Neural progenitor cell (in vitro differentiated cells): ENCODE measurements at regions not wholly inside any gene's neighbourhood (a gene's known extent, or its start where the extent isn't known, plus 50 kb on each side); places are given as distances from the start of the nearest gene placed in this dataset.

Source experiments
- DNase-seq: peaks from one replicate; pipeline ENCODE4 v3.0.0-alpha.2; 2016; ENCODE audit warnings: low spot score
- H2AFZ ChIP-seq: fragments of 200-600 bp; sonication (generic); replicated peaks from 2 replicates; pipeline ENCODE4 v1.6.1; 2016; ENCODE audit warnings: antibody characterized with exemption
- H3F3A ChIP-seq: fragments of 200-600 bp; sonication (generic); 2 replicates; pipeline ENCODE4 v1.6.1; 2016; ENCODE audit warnings: antibody characterized with exemption, low read depth
- H3K27ac ChIP-seq: fragments of 200-600 bp; sonication (generic); 2 replicates; pipeline ENCODE4 v1.5.1; 2016; ENCODE audit warnings: mild to moderate bottlenecking
- H3K27me3 ChIP-seq: fragments of 200-600 bp; sonication (generic); 2 replicates; pipeline ENCODE4 v1.6.1; 2016; ENCODE audit warnings: mild to moderate bottlenecking, moderate library complexity
- H3K36me3 ChIP-seq: fragments of 200-600 bp; sonication (generic); 2 replicates; pipeline ENCODE4 v1.5.1; 2016
- H3K4me1 ChIP-seq: fragments of 200-600 bp; sonication (generic); 2 replicates; pipeline ENCODE4 v1.6.1; 2016; ENCODE audit warnings: mixed run types
- H3K4me2 ChIP-seq: fragments of 200-600 bp; sonication (generic); 2 replicates; pipeline ENCODE4 v1.6.1; 2016
- H3K4me3 ChIP-seq: fragments of 200-600 bp; sonication (generic); 2 replicates; pipeline ENCODE4 v1.5.1; 2016
- H3K79me2 ChIP-seq: fragments of 200-600 bp; sonication (generic); 2 replicates; pipeline ENCODE4 v1.6.1; 2016; ENCODE audit warnings: low read depth
- H3K9ac ChIP-seq: fragments of 200-600 bp; sonication (generic); 2 replicates; pipeline ENCODE4 v1.6.1; 2016
- H3K9me3 ChIP-seq: fragments of 200-600 bp; sonication (generic); 2 replicates; pipeline ENCODE4 v1.5.1; 2016; ENCODE audit warnings: low read depth
- H4K20me1 ChIP-seq: fragments of 200-600 bp; sonication (generic); 2 replicates; pipeline ENCODE4 v1.6.1; 2016; ENCODE audit warnings: low read depth
- H3K27ac Mint-ChIP-seq: 3 replicates; pipeline ENCODE4 v1.8.0; 2021; ENCODE audit warnings: mixed read lengths
- H3K27me3 Mint-ChIP-seq: 2 replicates; pipeline ENCODE4 v1.8.0; 2022; ENCODE audit warnings: low read depth, mild to moderate bottlenecking, inconsistent platforms, moderate library complexity, mixed read lengths; ENCODE audit not compliant: insufficient read depth
- H3K36me3 Mint-ChIP-seq: 3 replicates; pipeline ENCODE4 v1.8.0; 2021; ENCODE audit warnings: mixed read lengths
- H3K4me1 Mint-ChIP-seq: 3 replicates; pipeline ENCODE4 v1.8.0; 2021; ENCODE audit warnings: mixed read lengths
- H3K4me3 Mint-ChIP-seq: 3 replicates; pipeline ENCODE4 v1.8.0; 2021; ENCODE audit warnings: mild to moderate bottlenecking, moderate library complexity, mixed read lengths
- H3K9me3 Mint-ChIP-seq: 3 replicates; pipeline ENCODE4 v1.8.0; 2020; ENCODE audit warnings: mixed read lengths
- CTCF ChIP-seq: fragments of 200-600 bp; sonication (generic); IDR thresholded peaks from 2 replicates; pipeline ENCODE4 v1.5.1; 2017; ENCODE audit warnings: antibody characterized with exemption, mild to moderate bottlenecking
- EZH2 ChIP-seq: fragments of 200-600 bp; sonication (generic); IDR thresholded peaks from 2 replicates; pipeline ENCODE4 v1.6.1; 2017; ENCODE audit warnings: antibody characterized with exemption, mild to moderate bottlenecking, moderate library complexity
- EZH2phosphoT487 ChIP-seq: fragments of 200-600 bp; sonication (generic); IDR thresholded peaks from 2 replicates; pipeline ENCODE4 v1.6.1; 2017; ENCODE audit warnings: antibody characterized with exemption

GRCh38 chr7:130919316-130920103 is 185.5 kb upstream of the KLF14 start:
- TF ChIP-seq EZH2phosphoT487 (no peak), EZH2 (no peak), CTCF (no peak)
- Mint-ChIP-seq H3K27ac (peak overlapping the region; percentile 31), H3K9me3 (no peaks in the 10 kb centered on the region), H3K27me3 (peaks cover 13% of the 10 kb centered on the region), H3K4me3 (no peak overlapping the region), H3K4me1 (peaks cover 39% of the 10 kb centered on the region), H3K36me3 (no peaks in the 10 kb centered on the region)
- H3K27ac ChIP-seq: no peak overlapping the region
- H3K36me3 ChIP-seq: no peaks in the 10 kb centered on the region
- H3K9ac ChIP-seq: no peak overlapping the region
- no peaks in the 10 kb centered on the region for H3K9me3 ChIP-seq
- no peak for DNase-seq
- no peaks in the 10 kb centered on the region for H3K79me2 ChIP-seq
- no peak overlapping the region for H3K4me2 ChIP-seq
- peaks cover 21% of the 10 kb centered on the region for H3F3A ChIP-seq
- H4K20me1 ChIP-seq: no peaks in the 10 kb centered on the region
- H3K27me3 ChIP-seq: peaks cover 9% of the 10 kb centered on the region
- H3K4me1 ChIP-seq: peaks cover 28% of the 10 kb centered on the region
- H3K4me3 ChIP-seq: no peak overlapping the region
- no peak overlapping the region for H2AFZ ChIP-seq

GRCh38 chr7:130920122-130920521 is 186.1 kb upstream of the KLF14 start:
- no peak overlapping the region for H3K4me3 ChIP-seq
- Mint-ChIP-seq H3K27ac (peak overlapping the region; percentile 5), H3K9me3 (no peaks in the 10 kb centered on the region), H3K4me3 (no peak overlapping the region), H3K4me1 (peaks cover 40% of the 10 kb centered on the region), H3K27me3 (peaks cover 13% of the 10 kb centered on the region), H3K36me3 (no peaks in the 10 kb centered on the region)
- no peak for DNase-seq
- H3K79me2 ChIP-seq: no peaks in the 10 kb centered on the region
- H3K27ac ChIP-seq: no peak overlapping the region
- H4K20me1 ChIP-seq: no peaks in the 10 kb centered on the region
- H3K4me2 ChIP-seq: no peak overlapping the region
- H3K36me3 ChIP-seq: no peaks in the 10 kb centered on the region
- peaks cover 21% of the 10 kb centered on the region for H3F3A ChIP-seq
- H3K4me1 ChIP-seq: peaks cover 28% of the 10 kb centered on the region
- H3K27me3 ChIP-seq: peaks cover 3% of the 10 kb centered on the region
- no peak overlapping the region for H2AFZ ChIP-seq
- no peak overlapping the region for H3K9ac ChIP-seq
- TF ChIP-seq EZH2phosphoT487 (no peak), CTCF (no peak), EZH2 (no peak)
- H3K9me3 ChIP-seq: no peaks in the 10 kb centered on the region

GRCh38 chr7:130921391-130922180 is 187.6 kb upstream of the KLF14 start:
- H3K9me3 Mint-ChIP-seq: no peaks in the 10 kb centered on the region
- no peaks in the 10 kb centered on the region for H3K9me3 ChIP-seq
- H3K4me1 ChIP-seq: peaks cover 28% of the 10 kb centered on the region
- H4K20me1 ChIP-seq: no peaks in the 10 kb centered on the region
- H3K4me3 Mint-ChIP-seq: peak overlapping the region; percentile 28
- peak overlapping the region; percentile 88 for H3K27ac ChIP-seq
- H3K36me3 ChIP-seq: no peaks in the 10 kb centered on the region
- H3K27me3 Mint-ChIP-seq: peaks cover 8% of the 10 kb centered on the region
- H3K36me3 Mint-ChIP-seq: no peaks in the 10 kb centered on the region
- peak overlapping the region; percentile 60 for H3K4me2 ChIP-seq
- H3K4me1 Mint-ChIP-seq: peaks cover 44% of the 10 kb centered on the region
- H3K79me2 ChIP-seq: no peaks in the 10 kb centered on the region
- H3K27me3 ChIP-seq: no peaks in the 10 kb centered on the region
- TF ChIP-seq EZH2phosphoT487: no peak
- no peak for TF ChIP-seq EZH2
- TF ChIP-seq CTCF: peak; percentile 3
- H3K9ac ChIP-seq: no peak overlapping the region
- H3K4me3 ChIP-seq: no peak overlapping the region
- H3K27ac Mint-ChIP-seq: peak overlapping the region; percentile 29
- peak overlapping the region; percentile 52 for H2AFZ ChIP-seq
- DNase-seq: peak; percentile 90
- H3F3A ChIP-seq: peaks cover 21% of the 10 kb centered on the region
